ENCODE measurements at regions not wholly inside any gene's neighbourhood (a gene's known extent, or its start where the extent isn't known, plus 50 kb on each side); places are given as distances from the start of the nearest gene placed in this dataset.

DNA sequence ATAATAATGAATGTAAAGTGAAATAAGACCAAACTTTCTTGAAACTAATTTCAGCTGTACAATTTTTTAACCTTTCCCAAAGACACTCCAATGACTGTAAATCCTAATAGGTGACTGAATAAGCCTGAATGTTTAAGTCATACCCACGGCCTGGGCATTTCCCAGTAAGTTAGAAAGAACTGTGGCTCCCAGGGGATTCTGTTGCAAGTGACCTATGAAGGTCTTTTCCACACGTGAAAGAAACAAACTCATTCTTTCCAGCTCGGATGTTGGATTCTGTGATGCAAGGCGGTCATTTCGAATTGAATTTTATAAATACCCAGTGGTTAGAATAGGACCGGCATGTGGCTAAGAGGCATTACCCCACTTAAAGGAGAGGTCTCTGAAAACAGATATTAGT lies 1134.4 kb downstream of the GALC start:
- no peak for DNase-seq

- DNase-seq, result no peak
Measured at GRCh38 chr14:86858031-86858430, 1135.0 kb downstream of the GALC start.

- no peak for DNase-seq
Measured at GRCh38 chr14:86852530-86852929, 1140.5 kb downstream of the GALC start.

GRCh38 chr14:86847140-86847539 lies 1145.8 kb downstream of the GALC start:
- DNase-seq, result no peak

DNA sequence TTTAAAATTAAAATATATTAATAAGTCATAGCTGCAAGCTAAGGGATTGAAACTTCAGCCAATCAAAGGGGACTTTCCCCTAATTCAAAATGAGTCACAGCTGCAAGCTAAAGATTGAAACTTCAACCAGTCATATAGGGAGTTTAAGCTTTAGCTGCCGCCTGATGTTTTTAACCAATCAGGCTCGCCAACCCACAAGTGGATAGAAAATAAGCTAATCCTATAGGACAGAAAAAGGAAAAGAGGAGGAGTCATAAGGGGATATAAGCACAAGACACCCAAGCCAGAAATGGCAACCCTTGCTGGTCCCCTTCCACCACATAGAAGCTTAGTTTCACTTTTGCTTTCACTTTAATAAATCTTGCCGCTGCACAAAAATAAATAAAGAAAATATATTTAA lies 1154.6 kb downstream of the GALC start:
- DNase-seq, result no peak

DNA sequence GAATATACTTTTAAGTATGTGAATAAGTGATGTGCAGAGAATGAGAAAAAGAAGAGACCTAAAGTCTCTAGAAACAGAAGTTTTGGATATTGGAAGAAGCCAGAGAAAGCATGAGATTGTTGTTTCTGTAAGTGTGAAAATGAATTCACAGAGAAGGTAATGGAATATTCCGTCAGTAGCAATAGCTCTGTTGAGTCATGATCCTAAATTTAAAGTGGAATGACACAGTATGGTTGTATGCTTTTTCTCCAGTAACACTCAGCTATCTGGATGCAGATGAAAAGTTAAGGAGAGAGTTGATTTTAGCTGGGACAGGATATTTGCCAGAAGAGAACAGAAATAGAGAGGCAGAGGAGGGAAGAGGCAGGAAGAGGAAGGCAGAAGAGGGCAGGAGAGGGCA lies 1166.3 kb downstream of the GALC start:
- DNase-seq, result no peak

GRCh38 chr14:86824167-86824566 lies 1168.8 kb downstream of the GALC start:
- DNase-seq, result no peak

DNA sequence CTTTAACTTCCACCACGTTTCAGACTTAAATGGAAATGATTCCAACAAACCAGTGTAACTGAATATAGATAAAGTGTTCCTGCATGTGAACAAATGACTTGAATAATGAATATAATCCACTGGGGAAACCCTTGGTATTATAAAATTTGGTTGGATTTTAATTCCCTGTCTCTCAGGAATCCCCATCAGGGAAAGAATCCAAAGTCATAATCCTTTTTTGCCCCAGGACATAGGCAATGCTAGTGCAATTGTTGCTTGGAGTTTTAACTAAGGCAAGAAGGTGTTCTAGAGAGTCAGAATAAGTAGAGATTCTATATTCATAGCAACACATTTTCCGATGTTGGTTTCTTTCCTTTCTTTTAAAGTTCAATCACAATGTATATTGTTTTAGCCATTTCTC lies 1169.4 kb downstream of the GALC start:
- DNase-seq, result no peak

DNA sequence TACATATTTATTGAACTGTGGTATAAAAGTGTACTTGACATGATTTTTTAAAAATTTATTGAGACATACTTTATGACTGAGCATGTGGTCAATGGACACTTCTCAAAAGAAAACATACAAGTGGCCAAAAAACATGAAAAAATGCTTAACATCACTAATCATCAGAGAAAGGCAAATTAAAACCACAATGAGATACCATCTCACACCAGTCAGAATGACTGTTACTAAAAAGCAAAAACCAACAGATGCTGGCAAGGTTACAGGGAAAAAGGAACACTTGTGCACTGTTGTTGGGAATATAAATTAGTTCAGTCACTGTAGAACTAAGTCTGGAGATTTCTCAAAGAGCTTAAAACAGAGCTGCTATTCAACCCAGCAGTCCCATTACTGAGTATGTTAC lies 1177.6 kb downstream of the GALC start:
- DNase-seq, result no peak

DNA sequence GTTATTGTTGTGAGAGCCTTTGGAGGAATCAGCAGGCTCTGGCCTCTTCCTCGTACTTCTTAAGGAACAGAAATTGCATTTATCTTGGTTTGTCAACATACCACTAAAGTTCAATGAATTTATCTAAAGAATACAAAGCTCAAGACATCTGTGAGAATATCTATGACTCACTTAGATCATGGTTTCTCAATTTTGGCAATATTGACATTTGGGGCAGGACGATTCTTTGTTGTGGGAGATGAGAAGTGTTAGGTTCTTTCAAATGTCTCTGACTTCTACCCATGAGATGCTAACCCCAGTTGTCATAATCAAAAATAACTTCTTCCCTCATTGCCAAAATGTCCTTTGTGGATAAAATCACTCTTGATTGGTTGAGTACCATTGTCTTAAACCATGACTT lies 1190.3 kb downstream of the GALC start:
- DNase-seq, result no peak

GRCh38 chr14:86799244-86799647 lies 1193.7 kb downstream of the GALC start:
- no peak for DNase-seq

GRCh38 chr14:86798330-86798729 lies 1194.7 kb downstream of the GALC start:
- no peak for DNase-seq

DNA sequence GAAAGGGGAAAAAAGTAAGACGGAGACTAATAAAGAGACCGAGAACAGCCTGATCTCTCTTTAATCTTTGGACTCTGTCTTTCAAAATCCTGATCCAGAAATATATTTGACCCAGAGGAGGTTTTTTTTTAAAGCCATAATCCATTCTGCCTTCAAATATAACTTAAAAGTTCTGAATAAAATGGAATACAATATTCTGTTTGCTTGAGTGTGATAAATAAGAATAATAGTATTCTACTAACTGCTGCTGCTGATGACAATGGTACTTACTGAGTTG lies 1196.0 kb downstream of the GALC start:
- no peak for DNase-seq

DNA sequence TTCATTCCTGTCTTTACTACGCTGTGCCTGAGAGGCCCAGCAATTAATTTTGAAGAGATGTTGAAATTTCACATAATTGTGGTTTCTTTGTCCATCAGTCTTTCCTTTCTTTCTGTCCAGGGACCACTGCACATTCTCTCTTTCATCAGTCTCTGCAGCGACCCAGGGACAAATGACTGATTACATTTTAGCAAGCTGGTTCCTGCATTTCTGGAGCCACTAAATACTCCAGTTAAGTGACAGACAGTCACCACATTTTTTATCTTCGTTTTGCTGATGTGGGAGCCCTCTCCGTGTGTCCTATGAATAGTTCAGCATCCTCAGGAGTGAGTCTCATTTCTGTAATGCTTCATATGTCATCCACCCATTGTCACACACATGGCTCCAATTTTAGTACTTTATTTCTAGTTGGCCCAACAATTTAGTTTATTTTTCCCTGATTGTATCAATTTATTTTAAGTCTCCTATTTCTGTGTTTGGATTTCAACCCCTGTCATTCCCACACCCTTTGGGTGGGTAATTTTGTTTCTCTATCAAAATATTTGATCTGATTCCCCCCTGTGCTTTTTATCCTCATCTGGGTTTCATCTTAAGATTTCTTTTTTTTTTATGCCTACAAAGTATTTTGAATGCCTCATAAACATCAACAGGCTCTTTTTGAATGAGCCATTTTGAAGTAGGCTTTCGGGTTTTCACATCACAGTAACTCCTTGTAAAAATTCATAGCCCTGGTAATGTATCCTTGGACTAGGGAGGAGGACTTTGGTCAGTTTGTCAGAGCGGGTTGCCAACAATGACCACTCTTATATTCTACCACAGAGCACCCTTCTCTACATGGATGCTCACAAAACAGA lies 1196.5 kb downstream of the GALC start:
- no peak for DNase-seq

GRCh38 chr14:86794689-86795088 lies 1198.3 kb downstream of the GALC start:
- DNase-seq, result no peak

- DNase-seq, result no peak
Measured at GRCh38 chr14:86790408-86791364, 1202.3 kb downstream of the GALC start.

DNA sequence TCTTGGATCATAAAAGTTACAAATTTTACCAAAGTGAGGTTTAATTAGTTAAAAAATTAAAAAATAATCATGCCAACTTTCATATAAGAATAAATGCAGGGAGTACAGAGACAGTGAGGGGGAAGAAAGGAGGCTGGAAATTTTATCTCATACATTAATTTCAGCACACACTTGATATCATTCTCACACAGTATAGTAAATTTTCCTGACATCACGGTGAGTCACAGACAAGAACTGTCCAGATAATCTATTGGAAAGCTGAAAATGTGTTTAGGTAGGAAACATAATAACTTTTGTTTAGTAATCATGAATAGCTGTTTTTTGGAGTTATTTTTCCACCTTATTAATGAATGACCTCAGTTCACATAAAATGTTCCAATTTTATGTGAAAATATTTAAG lies 1204.8 kb downstream of the GALC start:
- no peak for DNase-seq

DNA sequence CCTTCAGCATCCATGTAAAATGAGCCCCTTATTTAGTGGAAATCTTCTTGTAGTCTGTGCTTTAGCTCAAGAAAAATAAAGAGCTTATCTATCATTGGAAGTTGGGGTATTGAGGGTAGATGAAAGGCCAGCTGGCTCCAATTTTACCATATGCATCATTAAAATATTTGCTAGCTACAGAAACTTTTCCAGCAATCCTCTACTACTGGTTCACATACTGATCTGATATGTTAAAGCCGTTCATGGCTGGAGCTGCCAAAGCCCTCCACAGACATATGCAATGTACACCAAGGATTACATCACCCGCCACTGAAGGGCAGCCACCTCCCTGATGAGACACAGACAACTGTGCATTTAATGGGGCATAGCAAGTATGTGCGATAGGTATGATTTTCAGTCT lies 1205.3 kb downstream of the GALC start:
- no peak for DNase-seq

GRCh38 chr14:86782092-86782580 lies 1210.8 kb downstream of the GALC start:
- no peak for DNase-seq

DNA sequence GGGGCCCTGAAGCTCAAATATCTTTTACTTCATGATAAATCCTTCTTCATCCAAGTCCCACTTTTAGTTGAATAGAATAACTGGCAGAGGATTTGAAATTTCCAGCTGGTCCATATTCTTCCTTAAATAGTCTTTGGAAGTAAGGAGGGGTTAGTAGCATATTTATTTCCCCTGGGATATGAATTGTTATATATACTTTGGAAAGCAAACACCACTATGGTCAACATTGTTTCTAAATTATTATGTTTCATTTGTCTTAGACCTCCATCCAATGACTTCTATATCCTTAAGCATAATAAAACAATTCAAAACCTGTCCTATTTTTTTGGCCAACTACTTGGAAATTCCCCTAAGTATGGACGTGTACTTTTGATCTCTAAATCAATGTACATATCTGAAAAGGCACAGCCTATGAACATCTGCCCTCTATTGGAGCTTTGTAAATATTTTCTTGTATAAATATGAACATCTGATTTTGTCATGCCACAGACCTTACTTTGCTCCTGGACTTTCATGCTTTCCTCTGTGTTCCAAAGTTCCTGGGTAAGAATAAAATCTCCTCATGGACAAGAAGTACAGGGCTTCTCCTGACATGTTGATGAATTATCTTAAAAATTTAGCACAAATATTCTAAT lies 1212.0 kb downstream of the GALC start:
- no peak for DNase-seq

- no peak for DNase-seq
Measured at GRCh38 chr14:86780461-86780860, 1212.5 kb downstream of the GALC start.

- DNase-seq, result no peak
Measured at GRCh38 chr14:86779416-86779815, 1213.6 kb downstream of the GALC start.

DNA sequence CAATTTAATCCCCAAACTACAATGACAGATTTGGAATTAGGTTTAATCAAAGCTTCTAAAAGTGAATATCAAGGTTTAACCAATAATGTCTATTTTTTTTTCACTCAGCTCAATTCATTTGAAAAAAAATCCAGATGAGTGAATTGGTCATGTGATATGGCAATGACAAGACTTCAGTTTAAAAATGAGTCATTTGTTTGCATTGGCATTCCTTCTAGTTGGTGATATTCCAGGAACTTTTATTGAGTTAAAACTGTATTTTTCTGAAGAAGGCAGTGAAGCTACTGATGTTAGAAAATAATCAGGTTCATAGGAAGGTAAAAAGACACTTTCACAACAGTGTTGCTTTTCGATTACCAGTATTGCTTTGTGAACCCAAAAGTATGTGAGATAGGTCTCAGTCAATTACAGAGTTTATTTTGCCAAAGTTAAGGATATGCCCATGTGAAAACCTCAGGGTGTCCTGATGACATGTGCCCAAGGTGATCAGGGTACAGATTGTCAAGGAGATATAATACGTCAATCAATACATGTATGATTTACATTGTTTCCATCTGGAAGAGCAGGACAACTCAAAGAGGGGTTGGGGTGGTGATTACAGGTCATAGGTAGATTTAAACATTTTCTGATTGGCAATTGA lies 1214.9 kb downstream of the GALC start:
- no peak for DNase-seq

Measured in NK-92 treated with Interleukin-12 subunit alpha and Interleukin-12 subunit beta, amount 100 ng/mL, for 24 hours (cell line).